HG02763 (cell line): ENCODE measurements at regions not wholly inside any gene's neighbourhood (a gene's known extent, or its start where the extent isn't known, plus 50 kb on each side); places are given as distances from the start of the nearest gene placed in this dataset.
"Not testable (repeated sequence)": the region's sequence is repeated elsewhere in the genome, so short reads cannot be mapped to it uniquely, and the experiment has no call there.

Experiments used
- ATAC-seq: cut with Tn5 transposase; IDR thresholded peaks from one replicate; pipeline ENCODE4 v1.9.1; 2021; ENCODE audit warnings: mild to moderate bottlenecking, moderate library complexity; ENCODE audit not compliant: unreplicated experiment

DNA sequence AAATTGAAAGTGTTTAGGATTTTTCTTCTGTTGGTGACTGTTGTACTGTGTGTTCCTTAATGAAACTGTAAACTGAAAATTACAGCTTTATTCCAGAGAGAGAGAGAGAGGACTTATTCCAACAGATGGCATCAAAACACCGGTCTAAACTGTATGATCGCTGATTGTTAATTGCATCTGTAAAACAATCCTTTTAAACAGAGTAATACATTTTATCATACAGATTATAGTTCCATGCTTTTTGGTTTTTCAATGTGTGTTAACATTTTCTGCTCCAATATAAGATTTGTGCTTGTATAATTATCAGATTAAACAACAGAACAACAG lies 289.7 kb upstream of the DNAJC19 start:
- ATAC-seq: no peak

DNA sequence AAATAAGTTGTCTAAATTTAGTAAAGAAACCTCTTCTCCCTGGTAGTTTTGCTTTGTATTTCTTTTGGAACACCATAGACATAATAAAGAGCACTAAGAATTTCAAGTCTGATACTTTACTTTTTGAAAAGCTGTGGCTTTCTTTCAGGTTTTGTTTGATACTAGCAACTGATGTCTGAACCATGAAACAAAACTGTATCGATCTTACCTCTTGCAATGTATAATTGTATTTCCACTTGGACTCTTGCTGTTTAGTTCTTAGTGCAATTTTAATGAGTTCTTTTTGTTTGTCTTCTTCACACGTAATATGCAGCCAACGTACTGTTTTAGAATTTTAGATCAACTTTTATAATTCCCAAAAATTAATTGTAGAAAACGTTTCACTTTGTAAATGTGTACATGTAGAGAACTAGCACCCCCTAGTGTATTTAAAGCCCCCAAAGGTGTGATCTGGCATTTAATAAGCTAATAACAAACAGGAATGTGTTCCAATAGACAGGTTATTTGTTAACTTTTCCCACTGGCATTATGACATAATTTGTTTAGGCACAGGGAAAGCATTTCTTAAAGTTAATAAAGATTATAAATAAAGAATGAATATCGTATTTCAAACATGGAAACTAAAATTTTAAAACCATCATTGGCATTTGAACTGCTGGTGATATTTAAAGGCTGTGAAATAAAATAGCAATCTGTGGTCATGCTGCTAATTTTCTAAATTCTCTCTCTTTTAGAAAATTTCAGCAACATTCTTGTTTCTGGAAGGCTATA lies 289.1 kb upstream of the DNAJC19 start:
- no peak for ATAC-seq

DNA sequence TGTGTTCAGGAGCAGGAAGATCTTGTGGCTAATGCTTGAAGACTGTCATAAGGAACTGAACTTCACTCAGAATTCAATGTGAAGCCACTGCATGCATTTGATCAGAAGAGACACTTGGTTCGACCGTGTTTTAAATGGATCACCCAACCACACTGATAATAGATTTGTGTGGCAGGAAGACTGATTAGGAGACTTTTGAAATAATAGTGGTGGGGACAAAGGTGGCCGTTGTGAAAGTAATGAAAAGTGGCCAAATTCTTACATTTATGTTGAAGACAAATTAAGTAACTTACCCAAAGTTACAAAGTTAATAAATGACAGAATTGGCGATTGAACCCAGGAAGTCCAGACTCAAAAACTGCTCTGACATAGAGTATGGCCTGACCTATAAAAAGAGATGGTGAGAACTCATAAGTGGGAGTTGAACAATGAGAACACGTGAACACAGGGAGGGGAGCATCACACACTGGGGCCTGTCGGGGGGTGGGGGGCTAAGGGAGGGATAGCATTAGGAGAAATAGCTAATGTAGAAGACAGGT lies 286.9 kb upstream of the DNAJC19 start:
- no peak for ATAC-seq

DNA sequence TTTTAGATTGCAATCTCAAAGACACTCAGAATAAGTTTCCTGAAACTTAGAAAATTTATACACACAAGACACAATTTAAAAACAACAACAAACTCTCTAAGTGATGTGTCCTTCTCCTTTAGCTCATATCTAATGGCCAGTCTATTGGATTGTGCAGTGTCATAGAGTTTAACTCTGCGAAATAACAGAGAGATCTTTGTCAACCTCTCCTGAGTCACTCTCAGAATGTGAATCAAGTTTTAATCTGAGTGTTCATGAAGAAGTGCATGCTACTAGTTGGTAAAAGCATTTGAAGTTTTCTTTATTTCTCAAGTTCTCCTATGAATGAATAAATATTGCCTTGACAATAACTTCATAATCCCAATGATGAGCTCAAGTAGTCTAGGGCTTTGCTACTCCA lies 284.5 kb upstream of the DNAJC19 start:
- ATAC-seq: no peak

DNA sequence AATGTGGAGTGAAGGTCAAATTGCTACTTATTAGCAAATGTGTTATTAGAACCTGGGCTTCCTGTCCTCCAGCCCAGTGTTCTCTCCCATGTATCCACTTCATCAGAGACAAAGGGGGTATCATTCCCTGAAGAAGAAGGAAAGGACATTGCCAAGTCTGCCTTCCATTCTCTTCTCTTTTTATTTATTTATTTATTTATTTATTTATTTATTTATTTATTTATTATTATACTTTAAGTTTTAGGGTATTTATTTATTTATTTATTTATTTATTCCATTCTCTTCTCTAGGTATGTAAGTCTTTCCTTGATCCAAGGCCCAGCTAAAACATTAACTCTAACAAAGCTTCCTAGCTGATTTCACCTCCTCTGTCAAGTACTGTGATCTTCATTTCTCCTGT lies 277.8 kb upstream of the DNAJC19 start:
- ATAC-seq: no peak

DNA sequence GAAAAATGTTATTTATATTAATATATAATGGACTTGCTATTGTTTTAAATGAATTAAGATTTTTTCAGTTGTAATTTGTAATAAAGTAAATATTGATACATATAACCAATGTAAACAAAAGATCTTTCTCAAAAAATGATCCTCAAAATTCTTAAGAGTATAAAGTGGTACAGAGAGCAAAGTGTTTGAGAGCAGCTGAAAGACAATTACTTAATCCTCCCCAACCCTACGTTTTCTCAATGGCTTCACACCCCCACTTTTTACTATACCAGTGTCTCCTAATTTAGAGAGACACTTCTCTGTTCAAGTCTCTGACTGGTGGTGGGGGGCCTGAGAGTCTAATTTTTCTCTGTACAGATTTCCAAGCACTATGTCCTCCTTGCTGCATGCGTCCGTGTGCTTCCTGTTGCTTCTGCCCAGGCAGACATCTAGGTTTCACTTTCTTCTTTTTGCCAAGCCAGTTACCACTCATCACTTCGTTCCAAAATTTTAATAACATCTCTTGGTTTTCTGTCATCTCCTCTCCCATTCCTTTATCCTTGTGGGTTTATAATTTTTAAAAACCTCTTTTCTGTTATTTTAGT lies 276.3 kb upstream of the DNAJC19 start:
- ATAC-seq: peak; percentile 67

DNA sequence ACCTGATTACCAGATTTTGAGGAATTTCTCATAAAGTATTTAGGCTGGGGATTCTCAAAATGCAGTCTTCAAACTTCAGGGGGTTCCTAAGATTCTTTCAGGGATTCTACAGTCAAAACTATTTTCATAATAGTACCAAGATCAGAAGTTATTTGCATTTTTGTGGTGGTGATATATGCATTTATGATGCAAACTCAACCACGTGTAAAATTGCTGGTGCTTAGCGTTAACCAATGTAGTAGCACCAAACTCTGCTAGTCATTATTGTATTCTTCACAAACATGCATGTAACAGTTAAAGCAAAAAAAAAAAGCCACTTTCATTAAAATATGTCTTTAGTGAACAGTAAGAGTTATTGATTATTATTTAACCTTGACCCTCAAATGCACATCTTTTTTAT lies 274.9 kb upstream of the DNAJC19 start:
- ATAC-seq: no peak

DNA sequence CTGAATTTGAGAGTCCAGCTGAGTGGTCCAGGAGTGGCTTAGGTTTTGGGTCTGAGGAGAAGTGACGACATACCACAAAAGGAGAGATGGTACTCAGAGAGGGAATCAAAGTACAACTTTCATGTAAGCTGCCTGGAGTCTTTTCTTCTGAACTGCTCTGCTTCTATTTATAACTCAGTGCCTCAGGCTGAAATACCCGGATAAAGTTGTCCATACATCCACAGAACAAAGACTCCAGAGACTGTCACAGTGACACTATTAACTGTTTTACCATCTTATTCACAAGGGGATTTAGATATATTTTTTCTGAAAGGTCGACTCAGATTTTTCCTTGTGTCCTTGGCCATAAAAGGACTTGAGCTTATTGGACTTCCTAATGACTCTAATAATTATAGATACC lies 264.3 kb upstream of the DNAJC19 start:
- no peak for ATAC-seq

DNA sequence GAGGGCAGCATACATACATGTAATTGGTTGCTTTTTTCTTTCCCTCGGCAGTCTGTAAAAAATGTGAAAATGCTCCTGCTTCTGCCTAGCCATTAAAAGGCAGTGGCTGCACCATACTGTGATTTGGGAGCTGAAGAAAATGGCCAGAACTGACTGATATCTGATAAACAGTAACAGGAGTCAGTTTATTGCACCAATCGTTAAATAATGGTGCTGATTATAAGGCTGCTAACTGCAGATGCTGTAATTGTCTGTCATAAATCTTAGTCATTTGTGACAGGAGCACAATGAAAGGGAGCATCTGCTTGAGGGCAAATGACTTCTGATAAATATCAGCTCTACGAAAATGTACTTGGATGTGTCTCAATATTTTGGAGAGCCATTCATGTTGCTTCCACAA lies 263.1 kb upstream of the DNAJC19 start:
- no peak for ATAC-seq

DNA sequence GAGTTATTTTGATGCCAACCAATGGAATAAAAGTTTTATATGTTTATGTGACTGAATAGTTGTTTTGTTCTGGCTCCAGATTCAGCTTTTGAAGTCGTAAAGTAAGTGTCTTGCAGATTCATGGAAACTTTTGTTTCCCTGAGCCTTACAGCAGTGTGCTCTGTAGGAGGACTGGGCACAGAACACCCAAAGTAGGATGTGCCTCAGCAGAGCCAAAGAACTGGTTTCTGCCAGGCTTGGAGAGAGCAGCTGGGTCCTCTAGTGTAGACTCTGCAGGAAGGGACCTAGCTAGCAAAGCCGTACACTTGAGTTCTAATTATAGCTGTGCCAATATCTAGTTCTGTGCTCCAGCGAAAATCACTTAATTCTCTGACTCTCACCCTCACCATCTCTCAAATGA lies 261.2 kb upstream of the DNAJC19 start:
- no peak for ATAC-seq

DNA sequence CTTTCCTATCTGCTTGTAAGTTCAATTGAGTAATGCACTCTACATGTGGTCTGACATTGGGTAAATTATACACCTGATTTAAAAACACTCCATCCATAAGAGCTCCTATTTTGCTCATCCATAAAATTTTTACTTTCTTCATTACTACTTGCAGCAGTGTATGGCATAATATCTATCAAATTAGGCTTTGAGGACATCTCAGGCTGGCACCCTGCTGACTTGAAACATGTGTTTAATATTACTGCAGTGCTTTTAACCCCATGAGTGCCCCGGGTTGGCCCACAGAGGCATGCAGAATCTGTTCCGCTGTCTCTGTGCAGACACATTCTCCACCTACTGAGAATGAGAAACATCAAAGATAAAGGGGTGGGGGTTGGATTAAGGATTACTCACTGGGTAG lies 249.9 kb upstream of the DNAJC19 start:
- no peak for ATAC-seq

DNA sequence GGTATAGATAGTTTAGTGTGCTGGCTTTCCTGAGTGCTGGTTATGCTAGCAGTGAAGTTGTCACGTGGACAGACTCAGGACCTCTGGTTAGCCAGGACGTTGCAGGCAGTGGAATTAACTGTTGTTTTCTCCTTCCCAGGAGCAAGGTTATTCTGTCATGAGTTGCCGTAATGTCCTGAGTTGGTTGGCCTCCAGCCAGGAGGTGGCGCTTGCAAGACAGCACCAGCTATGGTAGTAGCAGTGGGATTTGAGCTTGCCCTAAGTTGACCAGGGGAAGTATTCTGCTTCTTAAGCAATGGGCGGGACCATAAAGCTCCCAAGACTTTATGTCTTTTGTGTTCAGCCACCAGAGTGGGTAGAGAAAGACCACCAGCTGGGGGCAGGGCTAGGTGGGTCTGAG lies 240.7 kb upstream of the DNAJC19 start:
- no peak for ATAC-seq

DNA sequence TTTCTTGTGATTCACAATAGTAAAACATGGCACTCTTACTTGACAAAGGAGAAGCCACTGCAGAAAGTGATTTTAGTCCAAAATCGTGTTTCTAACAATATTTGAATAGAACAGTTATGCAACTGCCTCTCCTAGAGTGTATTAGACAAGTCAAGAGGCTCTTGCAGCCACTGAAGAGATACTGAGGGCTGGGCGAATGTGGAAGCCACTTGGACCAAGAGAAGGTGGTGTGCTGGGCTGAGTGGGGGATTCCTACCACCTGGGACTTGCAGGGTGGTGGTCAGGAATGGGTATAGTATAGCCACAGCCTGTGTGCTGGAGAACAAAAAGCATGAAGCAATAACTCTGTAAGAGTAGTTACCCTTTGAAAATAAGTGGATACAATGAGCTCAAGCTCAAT lies 223.8 kb upstream of the DNAJC19 start:
- no peak for ATAC-seq

DNA sequence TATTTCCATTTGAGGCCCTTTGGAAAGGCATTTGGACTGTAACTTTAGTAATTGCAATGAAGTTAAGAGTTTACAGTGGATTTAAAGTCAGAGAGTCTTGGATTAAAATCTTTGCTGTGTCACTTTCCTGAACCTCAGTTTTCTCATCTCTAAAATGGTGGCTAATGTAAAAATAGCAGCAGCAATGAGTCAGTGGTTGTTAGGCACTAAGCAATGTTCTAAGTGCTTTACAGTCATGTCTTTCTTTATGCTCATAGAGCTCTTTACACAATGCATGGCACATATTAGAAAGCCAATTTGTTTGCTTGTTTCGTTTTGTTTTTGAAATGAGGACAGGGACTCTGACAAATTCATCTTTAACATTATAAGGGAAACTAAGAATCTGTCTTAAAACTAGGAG lies 222.7 kb upstream of the DNAJC19 start:
- ATAC-seq: no peak

DNA sequence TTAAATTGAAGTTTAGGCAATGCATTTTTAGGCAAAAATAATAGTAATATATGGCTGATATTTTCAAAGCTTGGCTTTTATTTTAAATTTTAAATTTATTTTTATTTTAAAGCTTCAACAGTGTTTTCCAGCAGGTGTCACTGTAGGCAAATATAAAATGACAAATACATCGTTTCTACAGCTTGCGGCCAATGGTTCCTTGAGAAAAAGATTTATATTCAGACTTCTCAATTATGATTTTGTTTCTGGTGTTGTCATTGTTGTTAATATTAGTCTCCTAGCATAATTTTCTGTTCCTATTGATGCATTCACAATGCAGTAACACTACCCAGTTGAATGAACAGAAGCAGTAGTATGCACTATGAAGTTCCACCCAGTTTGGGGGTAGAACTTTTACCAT lies 220.7 kb upstream of the DNAJC19 start:
- no peak for ATAC-seq

DNA sequence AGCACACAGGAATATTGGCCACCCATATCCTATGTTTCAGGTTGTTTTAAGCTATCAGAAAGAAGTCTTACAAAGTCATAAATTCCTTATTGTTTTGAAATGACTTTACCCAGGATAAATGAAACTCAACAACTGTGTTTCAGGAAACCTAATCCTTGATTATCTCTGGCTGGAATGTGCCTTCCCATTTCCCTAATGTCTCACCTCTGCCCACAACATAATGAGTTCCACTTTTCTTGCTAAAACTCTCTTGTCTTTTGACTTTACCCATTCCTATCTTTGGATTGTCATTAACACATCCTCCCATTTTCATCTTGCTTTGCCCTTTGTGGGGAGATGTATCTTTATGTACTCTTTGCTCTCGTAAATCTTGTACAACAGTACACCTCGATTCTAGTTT lies 200.0 kb upstream of the DNAJC19 start:
- ATAC-seq: no peak

DNA sequence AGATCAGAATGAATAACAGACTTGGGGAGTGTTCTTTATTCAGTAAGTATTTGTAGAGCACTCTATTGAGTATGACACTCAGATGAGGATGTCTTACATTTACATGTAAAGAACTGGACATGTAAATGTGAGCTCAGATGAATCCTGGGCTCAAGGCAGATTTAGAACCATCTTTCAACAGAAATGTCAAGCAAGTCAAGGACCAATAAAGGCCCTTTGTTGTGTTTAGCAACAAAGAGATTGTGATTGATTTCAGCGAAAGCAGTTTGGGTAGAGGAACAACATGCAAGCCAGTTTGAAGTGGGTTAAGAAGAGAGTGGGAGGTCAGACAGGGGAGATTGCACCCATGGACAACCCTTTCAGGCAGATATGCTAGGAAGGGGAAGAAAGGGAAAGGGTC lies 194.2 kb upstream of the DNAJC19 start:
- no peak for ATAC-seq

DNA sequence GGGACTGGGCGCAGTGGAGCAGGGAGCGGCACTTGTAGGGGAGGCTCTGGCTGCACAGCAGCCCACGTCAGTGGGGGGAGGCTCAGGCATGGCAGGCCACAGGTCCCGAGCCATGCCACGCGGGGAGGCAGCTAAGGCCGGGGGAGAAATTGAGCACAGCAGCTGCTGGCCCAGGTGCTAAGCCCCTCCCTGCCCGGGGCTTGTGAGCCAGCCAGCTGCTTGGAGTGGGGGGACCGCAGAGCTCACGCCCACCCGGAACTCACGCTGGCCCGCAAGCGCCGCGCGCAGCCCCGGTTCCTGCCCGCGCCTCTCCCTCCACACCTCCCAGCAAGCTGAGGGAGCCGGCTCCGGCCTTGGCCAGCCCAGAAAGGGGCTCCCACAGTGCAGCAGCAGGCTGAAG lies 193.5 kb upstream of the DNAJC19 start:
- ATAC-seq: not testable (repeated sequence)

DNA sequence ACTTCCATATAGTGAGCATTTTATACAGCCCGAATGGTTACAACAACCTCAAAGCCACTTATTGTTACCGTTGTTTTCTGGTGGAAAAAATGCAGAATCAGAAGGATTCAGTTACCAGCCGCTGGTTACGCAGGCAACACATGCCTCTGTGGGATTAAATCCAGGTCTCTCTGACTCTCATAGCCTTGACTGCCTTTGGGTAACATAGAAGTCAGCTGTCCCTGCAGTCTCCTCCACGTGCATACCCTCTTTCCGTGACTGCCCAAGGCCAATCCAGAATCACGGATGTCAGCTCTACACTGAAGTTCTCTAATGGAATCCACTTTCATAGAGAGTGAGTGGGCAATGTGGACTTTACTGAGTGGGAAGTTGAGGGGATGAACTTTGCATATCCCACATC lies 189.5 kb upstream of the DNAJC19 start:
- ATAC-seq: no peak

DNA sequence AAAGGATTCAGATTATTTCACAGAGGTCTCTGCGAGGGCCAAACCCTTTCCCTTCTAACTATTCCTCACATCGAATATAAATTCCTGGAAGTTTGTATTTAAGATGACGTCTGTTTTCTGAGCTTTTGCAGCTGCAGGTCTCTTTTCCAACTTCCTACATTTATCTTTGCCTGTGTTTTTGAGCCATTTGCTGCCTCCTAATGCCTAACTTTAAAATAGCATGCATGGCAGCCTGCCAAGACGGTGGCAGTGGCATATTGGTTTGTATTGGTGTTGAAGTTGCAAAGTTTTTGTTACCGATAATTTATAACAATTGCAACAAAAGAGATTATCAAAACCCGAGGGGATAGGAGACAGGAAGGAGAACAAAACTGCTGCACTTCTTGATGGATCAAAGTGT lies 187.1 kb upstream of the DNAJC19 start:
- no peak for ATAC-seq

DNA sequence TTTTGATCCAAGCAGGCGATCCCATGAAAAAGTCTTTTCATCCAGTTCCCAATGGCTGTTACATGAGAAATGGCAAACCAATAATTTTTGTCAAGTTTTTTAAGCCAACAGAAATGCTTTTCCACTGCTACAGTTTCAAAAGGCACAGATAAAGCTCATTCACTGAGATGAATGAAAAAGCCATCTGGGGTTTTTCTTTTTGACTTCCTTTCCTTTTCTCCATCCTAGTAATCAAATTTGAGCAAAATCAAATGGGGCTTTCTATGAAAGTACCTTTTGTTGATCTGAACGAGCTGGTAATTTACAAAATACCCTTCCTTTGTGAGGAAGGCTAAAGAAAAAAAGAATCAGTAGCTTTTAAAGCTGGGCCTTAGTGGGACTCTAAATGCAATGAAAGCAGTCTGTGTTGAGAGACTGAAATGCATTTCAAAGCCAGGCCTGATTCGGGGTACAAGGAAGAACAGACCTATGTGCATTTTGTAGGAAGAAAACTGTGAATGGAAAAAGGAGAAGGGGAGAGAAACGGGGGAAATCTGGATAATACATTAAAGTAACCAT lies 185.2 kb upstream of the DNAJC19 start:
- ATAC-seq: no peak

DNA sequence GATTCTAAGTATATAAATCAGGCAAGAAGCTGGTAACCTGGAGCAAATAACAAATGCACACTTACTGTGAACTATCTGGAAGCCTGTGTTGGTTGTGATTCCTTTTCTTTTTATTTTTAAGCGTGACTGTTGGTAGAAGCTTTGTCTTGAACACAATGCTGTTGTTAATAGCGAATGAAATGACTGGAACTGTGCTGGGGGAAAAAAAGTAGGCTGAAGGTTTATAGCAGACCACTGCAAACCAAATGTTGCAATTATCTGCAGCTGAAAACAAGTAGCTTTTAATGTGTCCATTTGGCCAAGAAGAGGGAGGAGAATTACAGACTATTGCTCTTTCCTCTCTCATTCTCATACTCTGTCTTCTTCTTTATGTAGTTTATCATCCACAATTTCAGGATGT lies 184.5 kb upstream of the DNAJC19 start:
- no peak for ATAC-seq

DNA sequence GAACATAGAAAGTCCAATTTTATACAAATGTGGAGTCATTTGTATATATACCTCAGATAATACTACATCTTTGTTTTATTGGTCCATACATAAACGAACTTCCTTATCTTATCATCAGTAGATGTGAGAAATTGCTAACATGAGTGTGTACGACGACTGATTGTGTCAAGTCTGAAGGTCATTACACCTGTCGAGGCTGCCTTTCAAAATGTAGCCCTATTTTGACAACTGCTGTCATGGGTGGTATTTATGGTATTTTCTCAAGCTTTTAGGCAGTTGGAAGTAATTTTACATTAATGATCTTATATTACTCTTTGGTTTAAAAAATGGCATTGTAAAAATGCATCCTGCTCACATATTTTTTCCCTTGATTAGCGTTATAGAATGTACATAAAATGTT lies 183.7 kb upstream of the DNAJC19 start:
- ATAC-seq: no peak
